PC-3 (cell line): ENCODE measurements at regions not wholly inside any gene's neighbourhood (a gene's known extent, or its start where the extent isn't known, plus 50 kb on each side); places are given as distances from the start of the nearest gene placed in this dataset.

Experiments
- EZH2 ChIP-seq: fragments of 300-600 bp; sonication (generic); IDR thresholded peaks from one replicate; pipeline ENCODE4 v1.6.1; 2017; ENCODE audit warnings: antibody characterized with exemption, mild to moderate bottlenecking, low read length; ENCODE audit not compliant: unreplicated experiment
- EZH2phosphoT487 ChIP-seq: fragments of 300-600 bp; sonication (generic); IDR thresholded peaks from 2 replicates; pipeline ENCODE4 v1.6.1; 2018; ENCODE audit warnings: mild to moderate bottlenecking, antibody characterized with exemption, low read length, borderline replicate concordance
- TF ChIP-seq, protein P1 (sequence below): fragments of 300-600 bp; sonication (generic); conservative IDR thresholded peaks from 2 replicates; pipeline ENCODE4 v1.5.1; 2017; ENCODE audit warnings: antibody characterized with exemption, low read depth, mild to moderate bottlenecking, low read length

DNA sequence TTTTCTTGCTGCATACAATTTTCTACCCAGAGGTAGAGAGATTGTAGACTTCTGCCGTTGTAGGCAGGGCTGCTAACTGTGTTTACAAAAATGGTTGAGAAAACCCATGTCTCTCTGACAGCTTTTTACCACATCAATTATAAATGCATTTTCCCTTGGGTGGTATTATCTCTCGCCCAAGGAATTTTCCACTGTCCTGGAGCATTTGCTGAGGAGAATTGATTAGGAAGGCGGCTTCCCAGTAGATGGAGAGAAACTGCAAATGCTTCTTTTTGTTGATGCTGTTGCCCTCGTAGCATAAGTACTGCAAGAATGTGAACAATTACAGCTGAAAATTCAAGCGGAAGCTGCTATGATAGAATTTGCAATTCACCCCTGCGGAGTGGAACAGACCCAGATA lies 1007.7 kb upstream of the KLHL29 start:
- TF ChIP-seq, protein P1, sequence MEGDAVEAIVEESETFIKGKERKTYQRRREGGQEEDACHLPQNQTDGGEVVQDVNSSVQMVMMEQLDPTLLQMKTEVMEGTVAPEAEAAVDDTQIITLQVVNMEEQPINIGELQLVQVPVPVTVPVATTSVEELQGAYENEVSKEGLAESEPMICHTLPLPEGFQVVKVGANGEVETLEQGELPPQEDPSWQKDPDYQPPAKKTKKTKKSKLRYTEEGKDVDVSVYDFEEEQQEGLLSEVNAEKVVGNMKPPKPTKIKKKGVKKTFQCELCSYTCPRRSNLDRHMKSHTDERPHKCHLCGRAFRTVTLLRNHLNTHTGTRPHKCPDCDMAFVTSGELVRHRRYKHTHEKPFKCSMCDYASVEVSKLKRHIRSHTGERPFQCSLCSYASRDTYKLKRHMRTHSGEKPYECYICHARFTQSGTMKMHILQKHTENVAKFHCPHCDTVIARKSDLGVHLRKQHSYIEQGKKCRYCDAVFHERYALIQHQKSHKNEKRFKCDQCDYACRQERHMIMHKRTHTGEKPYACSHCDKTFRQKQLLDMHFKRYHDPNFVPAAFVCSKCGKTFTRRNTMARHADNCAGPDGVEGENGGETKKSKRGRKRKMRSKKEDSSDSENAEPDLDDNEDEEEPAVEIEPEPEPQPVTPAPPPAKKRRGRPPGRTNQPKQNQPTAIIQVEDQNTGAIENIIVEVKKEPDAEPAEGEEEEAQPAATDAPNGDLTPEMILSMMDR, result no peak
- TF ChIP-seq EZH2 (no peak), EZH2phosphoT487 (no peak)
